Activated naive CD8-positive, alpha-beta T cell treated with anti-CD3 and anti-CD28 coated beads, Interleukin-2, amount 10 ng/mL, durations not matched to agents 7 days and 5 days (primary cell): ENCODE measurements at regions not wholly inside any gene's neighbourhood (a gene's known extent, or its start where the extent isn't known, plus 50 kb on each side); places are given as distances from the start of the nearest gene placed in this dataset.

Experiments
- ATAC-seq: fragments of 150-1000 bp; cut with Tn5 transposase; one replicate; pipeline ENCODE4 v1.10.0; 2021; ENCODE audit warnings: low read depth, moderate library complexity
- POLR2A ChIA-PET: fragments of 350-600 bp; sonication (Branson Sonifier 250); formaldehyde crosslinking; loops from one replicate; lab custom pipeline; 2021; ENCODE audit warnings: antibody characterized with exemption; lab: Charles Lee
- DNase-seq: peaks from one replicate; pipeline ENCODE4 v3.0.0; 2021
- H3K27ac Mint-ChIP-seq: one replicate; pipeline ENCODE4 v1.8.0; 2022; ENCODE audit warnings: mild to moderate bottlenecking, mixed read lengths
- H3K27me3 Mint-ChIP-seq: one replicate; pipeline ENCODE4 v1.8.0; 2022; ENCODE audit warnings: mild to moderate bottlenecking, moderate library complexity, mixed read lengths
- H3K36me3 Mint-ChIP-seq: one replicate; pipeline ENCODE4 v1.8.0; 2021; ENCODE audit warnings: mild to moderate bottlenecking, mixed read lengths
- H3K4me1 Mint-ChIP-seq: one replicate; pipeline ENCODE4 v1.8.0; 2021; ENCODE audit warnings: mixed read lengths
- H3K4me3 Mint-ChIP-seq: one replicate; pipeline ENCODE4 v1.8.0; 2022; ENCODE audit warnings: mild to moderate bottlenecking, moderate library complexity, mixed read lengths
- H3K9me3 Mint-ChIP-seq: one replicate; pipeline ENCODE4 v1.8.0; 2021; ENCODE audit warnings: mixed read lengths

- DNase-seq, result no peak
- POLR2A ChIA-PET, result no interaction called here
- no peak overlapping the region for H3K4me3 Mint-ChIP-seq
Measured at GRCh38 chr2:56444339-56444738, 260.5 kb downstream of the CCDC85A start.

GRCh38 chr2:56448403-56449001 is 264.7 kb downstream of the CCDC85A start:
- POLR2A ChIA-PET, result no interaction called here
- Mint-ChIP-seq H3K27me3 (no peaks in the 10 kb centered on the region), H3K9me3 (peaks cover 3% of the 10 kb centered on the region), H3K36me3 (no peaks in the 10 kb centered on the region), H3K27ac (no peak overlapping the region), H3K4me3 (no peak overlapping the region), H3K4me1 (no peaks in the 10 kb centered on the region)
- DNase-seq (no peak), ATAC-seq (no peak)

More at GRCh38 chr2:56444339-56444738, 260.5 kb downstream of the CCDC85A start:
- Mint-ChIP-seq H3K27me3 (no peaks in the 10 kb centered on the region), H3K9me3 (peaks cover 2% of the 10 kb centered on the region), H3K4me1 (no peaks in the 10 kb centered on the region), H3K36me3 (no peaks in the 10 kb centered on the region), H3K27ac (no peak overlapping the region)
- ATAC-seq, result no peak

- POLR2A ChIA-PET, result no interaction called here
- Mint-ChIP-seq H3K27me3 (no peaks in the 10 kb centered on the region), H3K27ac (no peak overlapping the region), H3K4me3 (no peak overlapping the region), H3K36me3 (no peaks in the 10 kb centered on the region), H3K9me3 (peaks cover 3% of the 10 kb centered on the region), H3K4me1 (no peaks in the 10 kb centered on the region)
- DNase-seq, result no peak
- no peak for ATAC-seq
Measured at GRCh38 chr2:56449002-56449431, 265.2 kb downstream of the CCDC85A start.

GRCh38 chr2:56449449-56449860 is 265.7 kb downstream of the CCDC85A start:
- ATAC-seq, result no peak
- no peak for DNase-seq
- no peaks in the 10 kb centered on the region for H3K36me3 Mint-ChIP-seq
- H3K27me3 Mint-ChIP-seq, result no peaks in the 10 kb centered on the region
- POLR2A ChIA-PET, result no interaction called here
- H3K9me3 Mint-ChIP-seq, result peaks cover 3% of the 10 kb centered on the region
- H3K4me3 Mint-ChIP-seq, result no peak overlapping the region
- no peaks in the 10 kb centered on the region for H3K4me1 Mint-ChIP-seq
- no peak overlapping the region for H3K27ac Mint-ChIP-seq

- POLR2A ChIA-PET, result no interaction called here
- Mint-ChIP-seq H3K27me3 (no peaks in the 10 kb centered on the region), H3K27ac (no peak overlapping the region), H3K36me3 (no peaks in the 10 kb centered on the region), H3K4me1 (no peaks in the 10 kb centered on the region), H3K9me3 (peaks cover 3% of the 10 kb centered on the region), H3K4me3 (no peak overlapping the region)
- ATAC-seq, result no peak
- DNase-seq, result no peak
Measured at GRCh38 chr2:56450047-56450446, 266.3 kb downstream of the CCDC85A start.

GRCh38 chr2:56450772-56451171 is 267.0 kb downstream of the CCDC85A start:
- Mint-ChIP-seq H3K36me3 (no peaks in the 10 kb centered on the region), H3K4me3 (no peak overlapping the region), H3K27ac (no peak overlapping the region), H3K4me1 (no peaks in the 10 kb centered on the region), H3K27me3 (no peaks in the 10 kb centered on the region), H3K9me3 (peaks cover 4% of the 10 kb centered on the region)
- POLR2A ChIA-PET, result no interaction called here
- no peak for DNase-seq
- ATAC-seq, result no peak

- DNase-seq (no peak), ATAC-seq (no peak)
- H3K9me3 Mint-ChIP-seq, result peaks cover 4% of the 10 kb centered on the region
- no peaks in the 10 kb centered on the region for H3K27me3 Mint-ChIP-seq
- H3K4me3 Mint-ChIP-seq, result no peak overlapping the region
- POLR2A ChIA-PET, result no interaction called here
- no peaks in the 10 kb centered on the region for H3K4me1 Mint-ChIP-seq
- no peak overlapping the region for H3K27ac Mint-ChIP-seq
- no peaks in the 10 kb centered on the region for H3K36me3 Mint-ChIP-seq
Measured at GRCh38 chr2:56455642-56456041, 271.9 kb downstream of the CCDC85A start.

- no peaks in the 10 kb centered on the region for H3K4me1 Mint-ChIP-seq
- POLR2A ChIA-PET, result no interaction called here
- no peak overlapping the region for H3K27ac Mint-ChIP-seq
- H3K27me3 Mint-ChIP-seq, result no peaks in the 10 kb centered on the region
- H3K36me3 Mint-ChIP-seq, result no peaks in the 10 kb centered on the region
- ATAC-seq (no peak), DNase-seq (no peak)
- H3K4me3 Mint-ChIP-seq, result no peak overlapping the region
- H3K9me3 Mint-ChIP-seq, result peaks cover 4% of the 10 kb centered on the region
Measured at GRCh38 chr2:56456791-56457190, 273.0 kb downstream of the CCDC85A start.

- no peak overlapping the region for H3K27ac Mint-ChIP-seq
- DNase-seq, result no peak
- no peak for ATAC-seq
- H3K9me3 Mint-ChIP-seq, result peaks cover 2% of the 10 kb centered on the region
- no peak overlapping the region for H3K4me3 Mint-ChIP-seq
- H3K4me1 Mint-ChIP-seq, result no peaks in the 10 kb centered on the region
- H3K27me3 Mint-ChIP-seq, result no peaks in the 10 kb centered on the region
- POLR2A ChIA-PET, result no interaction called here
- no peaks in the 10 kb centered on the region for H3K36me3 Mint-ChIP-seq
Measured at GRCh38 chr2:56460508-56460907, 276.7 kb downstream of the CCDC85A start.

- POLR2A ChIA-PET, result no interaction called here
- Mint-ChIP-seq H3K36me3 (no peaks in the 10 kb centered on the region), H3K4me3 (no peak overlapping the region), H3K27ac (no peak overlapping the region), H3K27me3 (no peaks in the 10 kb centered on the region), H3K4me1 (no peaks in the 10 kb centered on the region), H3K9me3 (peaks cover 2% of the 10 kb centered on the region)
- ATAC-seq (no peak), DNase-seq (no peak)
Measured at GRCh38 chr2:56464066-56464465, 280.3 kb downstream of the CCDC85A start.

GRCh38 chr2:56464613-56465012 is 280.8 kb downstream of the CCDC85A start:
- Mint-ChIP-seq H3K9me3 (peaks cover 2% of the 10 kb centered on the region), H3K27ac (no peak overlapping the region), H3K27me3 (no peaks in the 10 kb centered on the region), H3K4me3 (no peak overlapping the region), H3K36me3 (no peaks in the 10 kb centered on the region), H3K4me1 (no peaks in the 10 kb centered on the region)
- POLR2A ChIA-PET, result no interaction called here
- ATAC-seq (no peak), DNase-seq (no peak)

GRCh38 chr2:56465491-56465890 is 281.7 kb downstream of the CCDC85A start:
- POLR2A ChIA-PET, result no interaction called here

GRCh38 chr2:56473524-56473923 is 289.7 kb downstream of the CCDC85A start:
- H3K4me3 Mint-ChIP-seq, result no peak overlapping the region
- DNase-seq (no peak), ATAC-seq (no peak)
- H3K36me3 Mint-ChIP-seq, result no peaks in the 10 kb centered on the region
- H3K9me3 Mint-ChIP-seq, result no peaks in the 10 kb centered on the region
- no peaks in the 10 kb centered on the region for H3K27me3 Mint-ChIP-seq
- no peak overlapping the region for H3K27ac Mint-ChIP-seq
- no peaks in the 10 kb centered on the region for H3K4me1 Mint-ChIP-seq
- POLR2A ChIA-PET, result no interaction called here

More at GRCh38 chr2:56465491-56465890, 281.7 kb downstream of the CCDC85A start:
- H3K36me3 Mint-ChIP-seq, result no peaks in the 10 kb centered on the region
- ATAC-seq, result no peak
- no peak overlapping the region for H3K4me3 Mint-ChIP-seq
- DNase-seq, result no peak
- H3K27me3 Mint-ChIP-seq, result no peaks in the 10 kb centered on the region
- peaks cover 2% of the 10 kb centered on the region for H3K9me3 Mint-ChIP-seq
- no peaks in the 10 kb centered on the region for H3K4me1 Mint-ChIP-seq
- no peak overlapping the region for H3K27ac Mint-ChIP-seq

GRCh38 chr2:56474412-56475158 is 290.8 kb downstream of the CCDC85A start:
- ATAC-seq (no peak), DNase-seq (no peak)
- Mint-ChIP-seq H3K36me3 (no peaks in the 10 kb centered on the region), H3K9me3 (no peaks in the 10 kb centered on the region), H3K4me3 (no peak overlapping the region), H3K4me1 (no peaks in the 10 kb centered on the region), H3K27ac (no peak overlapping the region), H3K27me3 (no peaks in the 10 kb centered on the region)
- POLR2A ChIA-PET, result no interaction called here
